Neural progenitor cell (in vitro differentiated cells): ENCODE measurements at regions not wholly inside any gene's neighbourhood (a gene's known extent, or its start where the extent isn't known, plus 50 kb on each side); places are given as distances from the start of the nearest gene placed in this dataset.

ENCODE experiments used
- DNase-seq: peaks from one replicate; pipeline ENCODE4 v3.0.0-alpha.2; 2016; ENCODE audit warnings: low spot score
- H2AFZ ChIP-seq: fragments of 200-600 bp; sonication (generic); replicated peaks from 2 replicates; pipeline ENCODE4 v1.6.1; 2016; ENCODE audit warnings: antibody characterized with exemption
- H3F3A ChIP-seq: fragments of 200-600 bp; sonication (generic); 2 replicates; pipeline ENCODE4 v1.6.1; 2016; ENCODE audit warnings: antibody characterized with exemption, low read depth
- H3K27ac ChIP-seq: fragments of 200-600 bp; sonication (generic); 2 replicates; pipeline ENCODE4 v1.5.1; 2016; ENCODE audit warnings: mild to moderate bottlenecking
- H3K27me3 ChIP-seq: fragments of 200-600 bp; sonication (generic); 2 replicates; pipeline ENCODE4 v1.6.1; 2016; ENCODE audit warnings: mild to moderate bottlenecking, moderate library complexity
- H3K36me3 ChIP-seq: fragments of 200-600 bp; sonication (generic); 2 replicates; pipeline ENCODE4 v1.5.1; 2016
- H3K4me1 ChIP-seq: fragments of 200-600 bp; sonication (generic); 2 replicates; pipeline ENCODE4 v1.6.1; 2016; ENCODE audit warnings: mixed run types
- H3K4me2 ChIP-seq: fragments of 200-600 bp; sonication (generic); 2 replicates; pipeline ENCODE4 v1.6.1; 2016
- H3K4me3 ChIP-seq: fragments of 200-600 bp; sonication (generic); 2 replicates; pipeline ENCODE4 v1.5.1; 2016
- H3K79me2 ChIP-seq: fragments of 200-600 bp; sonication (generic); 2 replicates; pipeline ENCODE4 v1.6.1; 2016; ENCODE audit warnings: low read depth
- H3K9ac ChIP-seq: fragments of 200-600 bp; sonication (generic); 2 replicates; pipeline ENCODE4 v1.6.1; 2016
- H3K9me3 ChIP-seq: fragments of 200-600 bp; sonication (generic); 2 replicates; pipeline ENCODE4 v1.5.1; 2016; ENCODE audit warnings: low read depth
- H4K20me1 ChIP-seq: fragments of 200-600 bp; sonication (generic); 2 replicates; pipeline ENCODE4 v1.6.1; 2016; ENCODE audit warnings: low read depth
- H3K27ac Mint-ChIP-seq: 3 replicates; pipeline ENCODE4 v1.8.0; 2021; ENCODE audit warnings: mixed read lengths
- H3K27me3 Mint-ChIP-seq: 2 replicates; pipeline ENCODE4 v1.8.0; 2022; ENCODE audit warnings: low read depth, mild to moderate bottlenecking, inconsistent platforms, moderate library complexity, mixed read lengths; ENCODE audit not compliant: insufficient read depth
- H3K36me3 Mint-ChIP-seq: 3 replicates; pipeline ENCODE4 v1.8.0; 2021; ENCODE audit warnings: mixed read lengths
- H3K4me1 Mint-ChIP-seq: 3 replicates; pipeline ENCODE4 v1.8.0; 2021; ENCODE audit warnings: mixed read lengths
- H3K4me3 Mint-ChIP-seq: 3 replicates; pipeline ENCODE4 v1.8.0; 2021; ENCODE audit warnings: mild to moderate bottlenecking, moderate library complexity, mixed read lengths
- H3K9me3 Mint-ChIP-seq: 3 replicates; pipeline ENCODE4 v1.8.0; 2020; ENCODE audit warnings: mixed read lengths
- EZH2 ChIP-seq: fragments of 200-600 bp; sonication (generic); IDR thresholded peaks from 2 replicates; pipeline ENCODE4 v1.6.1; 2017; ENCODE audit warnings: antibody characterized with exemption, mild to moderate bottlenecking, moderate library complexity
- EZH2phosphoT487 ChIP-seq: fragments of 200-600 bp; sonication (generic); IDR thresholded peaks from 2 replicates; pipeline ENCODE4 v1.6.1; 2017; ENCODE audit warnings: antibody characterized with exemption
- TF ChIP-seq, protein P1 (sequence below): fragments of 200-600 bp; sonication (generic); IDR thresholded peaks from 2 replicates; pipeline ENCODE4 v1.5.1; 2017; ENCODE audit warnings: antibody characterized with exemption, mild to moderate bottlenecking

DNA sequence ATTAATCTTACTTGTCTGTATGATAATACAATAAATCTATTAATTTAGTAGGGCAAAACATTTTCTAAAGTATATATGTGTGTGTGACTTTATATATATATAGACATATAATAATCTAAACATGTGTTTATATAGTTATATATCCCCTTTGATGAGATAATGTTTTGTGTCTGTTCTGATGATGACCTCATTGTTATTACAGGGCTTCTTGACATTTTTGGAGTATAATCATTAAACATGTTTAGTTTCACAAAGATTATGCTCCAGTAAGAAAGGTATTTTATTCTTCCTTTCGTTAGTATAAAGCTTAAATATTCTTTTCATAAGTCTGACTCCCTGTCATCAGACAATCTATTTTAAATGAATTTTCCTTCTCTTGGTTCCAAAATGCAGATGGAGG is 62.3 kb upstream of the CABCOCO1 start:
- Histone ChIP-seq H3K4me2 (no peak overlapping the region), H3K36me3 (no peaks in the 10 kb centered on the region), H3K27ac (no peak overlapping the region), H4K20me1 (no peaks in the 10 kb centered on the region), H3F3A (no peaks in the 10 kb centered on the region), H3K9ac (no peak overlapping the region), H3K27me3 (no peaks in the 10 kb centered on the region), H3K4me3 (no peak overlapping the region), H3K79me2 (no peaks in the 10 kb centered on the region), H2AFZ (no peak overlapping the region), H3K9me3 (no peaks in the 10 kb centered on the region), H3K4me1 (no peaks in the 10 kb centered on the region)
- H3K4me3 Mint-ChIP-seq: no peak overlapping the region
- H3K36me3 Mint-ChIP-seq: no peaks in the 10 kb centered on the region
- H3K27me3 Mint-ChIP-seq: peaks cover 3% of the 10 kb centered on the region
- no peak overlapping the region for H3K27ac Mint-ChIP-seq
- TF ChIP-seq, protein P1, sequence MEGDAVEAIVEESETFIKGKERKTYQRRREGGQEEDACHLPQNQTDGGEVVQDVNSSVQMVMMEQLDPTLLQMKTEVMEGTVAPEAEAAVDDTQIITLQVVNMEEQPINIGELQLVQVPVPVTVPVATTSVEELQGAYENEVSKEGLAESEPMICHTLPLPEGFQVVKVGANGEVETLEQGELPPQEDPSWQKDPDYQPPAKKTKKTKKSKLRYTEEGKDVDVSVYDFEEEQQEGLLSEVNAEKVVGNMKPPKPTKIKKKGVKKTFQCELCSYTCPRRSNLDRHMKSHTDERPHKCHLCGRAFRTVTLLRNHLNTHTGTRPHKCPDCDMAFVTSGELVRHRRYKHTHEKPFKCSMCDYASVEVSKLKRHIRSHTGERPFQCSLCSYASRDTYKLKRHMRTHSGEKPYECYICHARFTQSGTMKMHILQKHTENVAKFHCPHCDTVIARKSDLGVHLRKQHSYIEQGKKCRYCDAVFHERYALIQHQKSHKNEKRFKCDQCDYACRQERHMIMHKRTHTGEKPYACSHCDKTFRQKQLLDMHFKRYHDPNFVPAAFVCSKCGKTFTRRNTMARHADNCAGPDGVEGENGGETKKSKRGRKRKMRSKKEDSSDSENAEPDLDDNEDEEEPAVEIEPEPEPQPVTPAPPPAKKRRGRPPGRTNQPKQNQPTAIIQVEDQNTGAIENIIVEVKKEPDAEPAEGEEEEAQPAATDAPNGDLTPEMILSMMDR: no peak
- TF ChIP-seq EZH2phosphoT487 (no peak), EZH2 (no peak)
- H3K9me3 Mint-ChIP-seq: no peaks in the 10 kb centered on the region
- H3K4me1 Mint-ChIP-seq: no peaks in the 10 kb centered on the region
- no peak for DNase-seq

DNA sequence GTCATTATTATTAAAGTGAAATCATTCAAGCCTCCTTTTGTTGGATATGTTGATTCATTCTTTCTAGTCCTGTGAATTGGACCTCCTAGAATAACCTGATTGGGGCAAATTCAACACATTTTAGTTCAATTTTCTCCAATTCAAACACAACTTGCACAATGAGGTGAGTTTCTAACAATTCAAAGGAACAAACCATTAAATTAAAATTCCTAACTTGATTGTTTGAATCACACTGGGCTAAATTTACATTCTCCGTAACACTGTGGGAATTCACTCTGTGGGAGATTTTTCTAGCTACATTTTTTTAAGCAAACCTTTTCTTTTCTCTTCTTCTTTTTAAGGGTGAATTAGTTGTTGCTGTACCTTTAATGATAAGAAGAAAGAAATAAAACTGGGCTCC is 68.3 kb upstream of the CABCOCO1 start:
- Histone ChIP-seq H3K27ac (no peak overlapping the region), H3K4me2 (no peak overlapping the region), H4K20me1 (no peaks in the 10 kb centered on the region), H3K9me3 (no peaks in the 10 kb centered on the region), H3K79me2 (no peaks in the 10 kb centered on the region), H2AFZ (no peak overlapping the region), H3K4me1 (no peaks in the 10 kb centered on the region), H3K4me3 (no peak overlapping the region), H3K27me3 (no peaks in the 10 kb centered on the region), H3K36me3 (no peaks in the 10 kb centered on the region), H3F3A (no peaks in the 10 kb centered on the region), H3K9ac (no peak overlapping the region)
- H3K27me3 Mint-ChIP-seq: no peaks in the 10 kb centered on the region
- no peaks in the 10 kb centered on the region for H3K9me3 Mint-ChIP-seq
- peaks cover 8% of the 10 kb centered on the region for H3K4me1 Mint-ChIP-seq
- TF ChIP-seq EZH2 (no peak), EZH2phosphoT487 (no peak)
- TF ChIP-seq, protein P1: no peak
- no peaks in the 10 kb centered on the region for H3K36me3 Mint-ChIP-seq
- H3K4me3 Mint-ChIP-seq: no peak overlapping the region
- no peak for DNase-seq
- H3K27ac Mint-ChIP-seq: no peak overlapping the region

DNA sequence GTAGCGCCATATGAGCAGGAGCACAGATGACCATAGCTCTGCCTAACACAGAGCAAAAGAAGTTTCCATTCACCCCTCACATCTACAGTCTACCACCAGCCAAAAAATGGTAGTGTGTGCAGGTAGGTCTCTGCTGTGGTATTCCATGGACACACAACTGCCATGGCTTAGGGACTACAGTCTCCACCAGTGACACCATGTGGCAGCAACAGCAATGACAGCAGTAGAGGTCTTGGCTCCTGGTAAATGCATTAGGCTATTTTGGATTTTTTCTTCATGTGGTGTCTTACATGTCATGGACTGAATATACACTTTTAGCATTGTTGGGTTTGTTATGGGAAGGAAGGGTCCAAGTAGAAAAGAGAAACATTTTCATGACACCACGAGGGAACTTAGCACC is 70.1 kb upstream of the CABCOCO1 start:
- H3K27me3 ChIP-seq: no peaks in the 10 kb centered on the region

More for the DNA sequence above, 70.1 kb upstream of the CABCOCO1 start:
- no peak overlapping the region for H3K27ac ChIP-seq
- no peaks in the 10 kb centered on the region for H3K9me3 ChIP-seq
- no peak overlapping the region for H3K4me2 ChIP-seq
- H3K4me3 ChIP-seq: no peak overlapping the region
- H3K4me3 Mint-ChIP-seq: no peak overlapping the region
- peaks cover 8% of the 10 kb centered on the region for H3K4me1 Mint-ChIP-seq
- H3K79me2 ChIP-seq: no peaks in the 10 kb centered on the region
- no peaks in the 10 kb centered on the region for H3K36me3 ChIP-seq
- H3K27ac Mint-ChIP-seq: no peak overlapping the region
- H3K9me3 Mint-ChIP-seq: no peaks in the 10 kb centered on the region
- no peak for TF ChIP-seq EZH2phosphoT487
- TF ChIP-seq EZH2: no peak
- TF ChIP-seq, protein P1: peak; percentile 62
- no peaks in the 10 kb centered on the region for H3K27me3 Mint-ChIP-seq
- no peaks in the 10 kb centered on the region for H4K20me1 ChIP-seq
- no peaks in the 10 kb centered on the region for H3K36me3 Mint-ChIP-seq
- peak; percentile 48 for DNase-seq
- H3K9ac ChIP-seq: no peak overlapping the region
- no peak overlapping the region for H2AFZ ChIP-seq
- no peaks in the 10 kb centered on the region for H3K4me1 ChIP-seq
- no peaks in the 10 kb centered on the region for H3F3A ChIP-seq
